Nephron progenitor cell (in vitro differentiated cells): ENCODE measurements at regions not wholly inside any gene's neighbourhood (a gene's known extent, or its start where the extent isn't known, plus 50 kb on each side); places are given as distances from the start of the nearest gene placed in this dataset.

ENCODE experiments used
- DNase-seq: peaks from one replicate; pipeline ENCODE4 v3.0.0; 2021
- H3K27ac Mint-ChIP-seq: 2 replicates; pipeline ENCODE4 v1.8.0; 2021; ENCODE audit warnings: mild to moderate bottlenecking, moderate library complexity, mixed read lengths
- H3K27me3 Mint-ChIP-seq: 2 replicates; pipeline ENCODE4 v1.8.0; 2021; ENCODE audit warnings: mild to moderate bottlenecking, low read depth, mixed read lengths; ENCODE audit not compliant: poor library complexity
- H3K36me3 Mint-ChIP-seq: 2 replicates; pipeline ENCODE4 v1.8.0; 2021; ENCODE audit warnings: low read depth, mixed read lengths
- H3K4me1 Mint-ChIP-seq: 2 replicates; pipeline ENCODE4 v1.8.0; 2021; ENCODE audit warnings: mixed read lengths
- H3K4me3 Mint-ChIP-seq: 2 replicates; pipeline ENCODE4 v1.8.0; 2021; ENCODE audit warnings: mild to moderate bottlenecking, moderate library complexity, mixed read lengths
- H3K9me3 Mint-ChIP-seq: 2 replicates; pipeline ENCODE4 v1.8.0; 2021; ENCODE audit warnings: mild to moderate bottlenecking, moderate library complexity, mixed read lengths
- TF ChIP-seq, protein P1 (sequence below): fragments of 200-600 bp; sonication (generic); IDR thresholded peaks from 2 replicates; pipeline ENCODE4 v1.5.0; 2021; ENCODE audit warnings: antibody characterized with exemption

DNA sequence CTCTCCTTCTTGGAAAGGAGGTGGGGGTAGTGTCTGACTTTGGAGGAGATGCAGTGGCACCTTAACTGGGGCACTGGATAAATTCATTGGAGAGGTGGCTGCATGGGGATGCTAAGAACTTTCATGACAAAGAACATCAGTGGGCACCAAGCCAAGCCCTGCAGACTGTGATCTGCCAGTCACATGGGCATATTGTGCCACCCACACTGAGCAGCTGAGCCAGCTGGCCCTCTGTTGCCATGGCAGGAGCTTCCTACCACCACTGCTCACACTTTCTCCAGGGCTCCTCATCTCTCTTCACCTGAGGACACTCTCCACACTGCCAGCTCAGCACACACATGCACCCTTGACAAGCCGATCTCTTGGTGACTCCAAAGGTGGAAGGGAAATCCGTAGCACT is 715.6 kb downstream of the QKI start:
- H3K4me3 Mint-ChIP-seq: no peak overlapping the region
- H3K27ac Mint-ChIP-seq: no peak overlapping the region
- H3K4me1 Mint-ChIP-seq: peaks cover 2% of the 10 kb centered on the region
- peaks cover 7% of the 10 kb centered on the region for H3K27me3 Mint-ChIP-seq
- TF ChIP-seq, protein P1, sequence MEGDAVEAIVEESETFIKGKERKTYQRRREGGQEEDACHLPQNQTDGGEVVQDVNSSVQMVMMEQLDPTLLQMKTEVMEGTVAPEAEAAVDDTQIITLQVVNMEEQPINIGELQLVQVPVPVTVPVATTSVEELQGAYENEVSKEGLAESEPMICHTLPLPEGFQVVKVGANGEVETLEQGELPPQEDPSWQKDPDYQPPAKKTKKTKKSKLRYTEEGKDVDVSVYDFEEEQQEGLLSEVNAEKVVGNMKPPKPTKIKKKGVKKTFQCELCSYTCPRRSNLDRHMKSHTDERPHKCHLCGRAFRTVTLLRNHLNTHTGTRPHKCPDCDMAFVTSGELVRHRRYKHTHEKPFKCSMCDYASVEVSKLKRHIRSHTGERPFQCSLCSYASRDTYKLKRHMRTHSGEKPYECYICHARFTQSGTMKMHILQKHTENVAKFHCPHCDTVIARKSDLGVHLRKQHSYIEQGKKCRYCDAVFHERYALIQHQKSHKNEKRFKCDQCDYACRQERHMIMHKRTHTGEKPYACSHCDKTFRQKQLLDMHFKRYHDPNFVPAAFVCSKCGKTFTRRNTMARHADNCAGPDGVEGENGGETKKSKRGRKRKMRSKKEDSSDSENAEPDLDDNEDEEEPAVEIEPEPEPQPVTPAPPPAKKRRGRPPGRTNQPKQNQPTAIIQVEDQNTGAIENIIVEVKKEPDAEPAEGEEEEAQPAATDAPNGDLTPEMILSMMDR: no peak
- no peaks in the 10 kb centered on the region for H3K9me3 Mint-ChIP-seq
- DNase-seq: no peak
- no peaks in the 10 kb centered on the region for H3K36me3 Mint-ChIP-seq

DNA sequence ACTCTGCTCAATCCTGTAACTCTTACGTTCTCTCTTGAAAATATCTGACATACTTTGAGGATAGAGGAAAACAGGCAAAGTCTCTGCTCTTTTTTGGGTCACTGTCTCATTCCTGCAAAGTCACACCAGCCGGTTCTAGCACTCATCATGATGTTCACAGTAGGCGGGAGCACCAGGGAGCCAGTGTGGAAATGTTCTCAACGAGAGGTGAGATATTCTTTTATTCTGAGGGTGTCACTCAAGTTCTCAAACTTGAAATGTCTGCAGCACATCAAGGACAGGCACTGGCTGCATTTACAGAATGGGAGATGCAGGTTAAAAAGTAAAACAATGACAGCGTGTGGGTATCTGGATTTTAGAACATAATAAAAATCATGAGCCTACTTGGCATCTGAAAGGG is 714.7 kb downstream of the QKI start:
- no peak overlapping the region for H3K4me3 Mint-ChIP-seq
- no peaks in the 10 kb centered on the region for H3K9me3 Mint-ChIP-seq
- H3K4me1 Mint-ChIP-seq: no peaks in the 10 kb centered on the region
- peaks cover 7% of the 10 kb centered on the region for H3K27me3 Mint-ChIP-seq
- TF ChIP-seq, protein P1: no peak
- H3K27ac Mint-ChIP-seq: no peak overlapping the region
- H3K36me3 Mint-ChIP-seq: no peaks in the 10 kb centered on the region
- no peak for DNase-seq

DNA sequence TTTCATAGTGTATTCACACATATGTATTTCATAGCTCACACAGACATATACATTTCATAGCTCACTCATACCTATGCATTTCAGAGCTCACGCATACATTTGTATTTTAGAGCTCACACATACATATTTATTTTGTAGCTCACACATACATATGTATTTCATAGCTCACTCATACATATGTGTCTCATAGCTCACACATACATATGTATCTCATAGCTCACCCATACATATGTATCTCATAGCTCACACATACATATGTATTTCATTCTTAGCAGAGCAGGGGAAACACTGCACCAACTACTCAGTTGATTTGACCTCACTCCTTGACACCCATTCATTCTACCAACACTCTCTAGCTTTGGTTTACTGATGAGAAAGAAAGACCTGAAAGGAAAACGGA is 713.6 kb downstream of the QKI start:
- TF ChIP-seq, protein P1: no peak
- DNase-seq: no peak
- H3K27ac Mint-ChIP-seq: no peak overlapping the region
- H3K27me3 Mint-ChIP-seq: peaks cover 7% of the 10 kb centered on the region
- no peaks in the 10 kb centered on the region for H3K9me3 Mint-ChIP-seq
- H3K4me3 Mint-ChIP-seq: no peak overlapping the region
- no peaks in the 10 kb centered on the region for H3K4me1 Mint-ChIP-seq
- no peaks in the 10 kb centered on the region for H3K36me3 Mint-ChIP-seq

DNA sequence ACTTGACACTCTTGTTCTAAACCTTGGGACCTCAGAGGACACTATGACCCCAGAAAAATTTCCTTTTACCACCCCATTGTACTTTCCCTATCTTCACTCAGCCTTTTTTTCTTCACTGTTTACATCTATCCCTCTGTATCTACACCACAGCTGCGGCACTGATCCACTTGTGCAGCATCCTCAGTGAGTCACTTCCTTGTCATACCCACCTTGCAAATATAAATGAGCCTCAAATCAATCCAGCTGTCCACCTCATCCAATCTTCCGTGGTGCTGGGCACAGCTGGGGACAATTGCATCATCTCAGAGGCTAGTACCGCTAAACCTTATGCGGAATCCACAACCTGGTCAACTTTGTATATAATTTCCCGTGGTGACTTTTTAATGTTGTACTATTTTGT is 710.5 kb downstream of the QKI start:
- Mint-ChIP-seq H3K4me1 (no peaks in the 10 kb centered on the region), H3K4me3 (no peak overlapping the region), H3K36me3 (no peaks in the 10 kb centered on the region), H3K9me3 (peaks cover 4% of the 10 kb centered on the region), H3K27me3 (peaks cover 12% of the 10 kb centered on the region), H3K27ac (no peak overlapping the region)
- TF ChIP-seq, protein P1: no peak
- no peak for DNase-seq

DNA sequence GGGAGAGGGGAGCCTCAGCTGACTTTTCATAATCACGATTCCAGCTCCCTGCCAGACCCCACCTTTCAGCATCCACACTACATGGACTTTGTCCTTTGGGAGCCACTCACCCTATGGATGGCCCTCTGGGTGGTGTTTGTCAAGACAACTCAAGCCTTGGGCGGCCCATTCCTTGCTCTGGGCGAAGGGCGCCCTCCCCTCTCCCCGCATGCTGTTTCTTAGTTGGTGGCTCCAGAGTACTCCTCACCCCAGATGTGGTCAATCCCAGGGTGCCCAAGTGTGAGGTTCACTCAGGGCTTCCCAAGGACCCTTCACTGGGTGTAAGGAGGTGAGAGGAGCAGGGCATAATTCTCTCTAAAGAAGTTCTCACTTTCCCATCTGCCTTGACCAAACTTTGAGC is 710.0 kb downstream of the QKI start:
- DNase-seq: no peak
- H3K27ac Mint-ChIP-seq: no peak overlapping the region
- TF ChIP-seq, protein P1: no peak
- peaks cover 4% of the 10 kb centered on the region for H3K9me3 Mint-ChIP-seq
- no peaks in the 10 kb centered on the region for H3K36me3 Mint-ChIP-seq
- peaks cover 9% of the 10 kb centered on the region for H3K27me3 Mint-ChIP-seq
- no peak overlapping the region for H3K4me3 Mint-ChIP-seq
- no peaks in the 10 kb centered on the region for H3K4me1 Mint-ChIP-seq

DNA sequence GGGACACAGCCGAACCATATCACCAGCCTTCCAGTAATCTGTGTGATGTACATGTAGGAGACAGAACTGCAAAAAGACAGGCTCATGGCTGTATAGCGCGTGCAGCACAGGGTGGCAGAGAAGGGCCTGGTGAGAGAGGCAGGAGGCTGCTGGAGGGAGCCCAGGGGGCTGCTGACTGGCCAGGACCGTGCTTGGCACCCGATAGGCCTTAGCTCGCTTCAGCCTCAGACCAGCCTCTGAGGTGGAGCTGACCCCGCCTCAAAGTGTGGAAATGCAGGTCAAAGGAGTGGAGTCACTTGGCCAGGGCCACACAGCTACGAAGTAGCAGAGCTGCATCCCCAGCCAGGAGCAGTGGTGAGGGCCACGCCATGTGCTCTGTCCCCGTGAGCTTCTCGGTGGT is 707.6 kb downstream of the QKI start:
- DNase-seq: no peak
- H3K9me3 Mint-ChIP-seq: peaks cover 4% of the 10 kb centered on the region
- H3K27ac Mint-ChIP-seq: no peak overlapping the region
- peaks cover 6% of the 10 kb centered on the region for H3K4me1 Mint-ChIP-seq
- no peaks in the 10 kb centered on the region for H3K36me3 Mint-ChIP-seq
- TF ChIP-seq, protein P1: no peak
- no peak overlapping the region for H3K4me3 Mint-ChIP-seq
- H3K27me3 Mint-ChIP-seq: peaks cover 7% of the 10 kb centered on the region
